ENCODE measurements at regions not wholly inside any gene's neighbourhood (a gene's known extent, or its start where the extent isn't known, plus 50 kb on each side); places are given as distances from the start of the nearest gene placed in this dataset.
"Not testable (repeated sequence)": the region's sequence is repeated elsewhere in the genome, so short reads cannot be mapped to it uniquely, and the experiment has no call there.

- no peak for DNase-seq (ENCODE audit: low read depth, low spot score)
- TF ChIP-seq EZH2 (IDR thresholded peaks at IDR 0.05) (no peak), POLR2AphosphoS5 (IDR thresholded peaks at IDR 0.05; ENCODE audit: borderline replicate concordance, low read depth, low read length) (no peak), FOXP2 (optimal IDR thresholded peaks at IDR 0.05; ENCODE audit: control extremely low read depth, extremely low read length, insufficient read depth) (no peak)
- Histone ChIP-seq H3K4me3 (no peak overlapping the region), H3K9ac (ENCODE audit: insufficient read length) (no peak overlapping the region), H3K36me3 (ENCODE audit: insufficient read depth, low read length) (no peaks in the 10 kb centered on the region), H3K9me3 (ENCODE audit: low read depth, low read length) (no peaks in the 10 kb centered on the region), H3K27ac (no peak overlapping the region)
These were observed 50.3 kb downstream of the GASK1B start for GRCh38 chr4:158122501-158122900.

GRCh38 chr4:158121161-158121579 lies 51.7 kb downstream of the GASK1B start:
- Histone ChIP-seq H3K36me3 (ENCODE audit: insufficient read depth, low read length) (no peaks in the 10 kb centered on the region), H3K9ac (ENCODE audit: insufficient read length) (no peak overlapping the region), H3K9me3 (ENCODE audit: low read depth, low read length) (no peaks in the 10 kb centered on the region), H3K27ac (no peak overlapping the region), H3K4me3 (no peak overlapping the region)
- TF ChIP-seq FOXP2 (optimal IDR thresholded peaks at IDR 0.05; ENCODE audit: control extremely low read depth, extremely low read length, insufficient read depth): no peak
- no peak for DNase-seq (ENCODE audit: low read depth, low spot score)

GRCh38 chr4:158120645-158121151 lies 52.1 kb downstream of the GASK1B start:
- H3K27ac ChIP-seq; DNase-seq (ENCODE audit: low read depth, low spot score): not testable (repeated sequence)

GRCh38 chr4:158112611-158113010 lies 60.2 kb downstream of the GASK1B start:
- TF ChIP-seq EZH2 (IDR thresholded peaks at IDR 0.05): no peak
- no peak overlapping the region for H3K9ac ChIP-seq (ENCODE audit: insufficient read length)
- no peak overlapping the region for H3K4me3 ChIP-seq
- H3K9me3 ChIP-seq (ENCODE audit: low read depth, low read length): no peaks in the 10 kb centered on the region
- no peak for DNase-seq (ENCODE audit: low read depth, low spot score)
- H3K27ac ChIP-seq: no peak overlapping the region
- no peaks in the 10 kb centered on the region for H3K36me3 ChIP-seq (ENCODE audit: insufficient read depth, low read length)

More at GRCh38 chr4:158120645-158121151, 52.1 kb downstream of the GASK1B start:
- not testable (repeated sequence) for H3K36me3 ChIP-seq (ENCODE audit: insufficient read depth, low read length); H3K4me3 ChIP-seq; H3K9me3 ChIP-seq (ENCODE audit: low read depth, low read length); H3K9ac ChIP-seq (ENCODE audit: insufficient read length)

GRCh38 chr4:158111241-158111640 lies 61.6 kb downstream of the GASK1B start:
- no peak overlapping the region for H3K4me3 ChIP-seq
- no peak for TF ChIP-seq FOXP2 (optimal IDR thresholded peaks at IDR 0.05; ENCODE audit: control extremely low read depth, extremely low read length, insufficient read depth)
- no peak for DNase-seq (ENCODE audit: low read depth, low spot score)
- H3K36me3 ChIP-seq (ENCODE audit: insufficient read depth, low read length): no peaks in the 10 kb centered on the region
- H3K27ac ChIP-seq: no peak overlapping the region
- no peaks in the 10 kb centered on the region for H3K9me3 ChIP-seq (ENCODE audit: low read depth, low read length)
- H3K9ac ChIP-seq (ENCODE audit: insufficient read length): no peak overlapping the region

- TF ChIP-seq EZH2 (IDR thresholded peaks at IDR 0.05): no peak
- Histone ChIP-seq H3K9me3 (ENCODE audit: low read depth, low read length) (no peaks in the 10 kb centered on the region), H3K27ac (no peak overlapping the region), H3K9ac (ENCODE audit: insufficient read length) (no peak overlapping the region), H3K4me3 (no peak overlapping the region), H3K36me3 (ENCODE audit: insufficient read depth, low read length) (no peaks in the 10 kb centered on the region)
- no peak for DNase-seq (ENCODE audit: low read depth, low spot score)
These were observed 69.9 kb downstream of the GASK1B start for GRCh38 chr4:158102904-158103303.

GRCh38 chr4:158099686-158100085 lies 73.1 kb downstream of the GASK1B start:
- no peak for DNase-seq (ENCODE audit: low read depth, low spot score)
- Histone ChIP-seq H3K4me3 (no peak overlapping the region), H3K9me3 (ENCODE audit: low read depth, low read length) (no peaks in the 10 kb centered on the region), H3K36me3 (ENCODE audit: insufficient read depth, low read length) (no peaks in the 10 kb centered on the region), H3K9ac (ENCODE audit: insufficient read length) (no peak overlapping the region), H3K27ac (no peak overlapping the region)
- TF ChIP-seq FOXP2 (optimal IDR thresholded peaks at IDR 0.05; ENCODE audit: control extremely low read depth, extremely low read length, insufficient read depth) (no peak), POLR2AphosphoS5 (IDR thresholded peaks at IDR 0.05; ENCODE audit: borderline replicate concordance, low read depth, low read length) (no peak), EZH2 (IDR thresholded peaks at IDR 0.05) (no peak)

- TF ChIP-seq FOXP2 (optimal IDR thresholded peaks at IDR 0.05; ENCODE audit: control extremely low read depth, extremely low read length, insufficient read depth) (no peak), EZH2 (IDR thresholded peaks at IDR 0.05) (no peak), POLR2AphosphoS5 (IDR thresholded peaks at IDR 0.05; ENCODE audit: borderline replicate concordance, low read depth, low read length) (no peak)
- no peak overlapping the region for H3K27ac ChIP-seq
- H3K36me3 ChIP-seq (ENCODE audit: insufficient read depth, low read length): no peaks in the 10 kb centered on the region
- H3K9ac ChIP-seq (ENCODE audit: insufficient read length): no peak overlapping the region
- no peak for DNase-seq (ENCODE audit: low read depth, low spot score)
- no peaks in the 10 kb centered on the region for H3K9me3 ChIP-seq (ENCODE audit: low read depth, low read length)
- no peak overlapping the region for H3K4me3 ChIP-seq
These were observed 74.0 kb downstream of the GASK1B start for GRCh38 chr4:158098802-158099201.

- DNase-seq (ENCODE audit: low read depth, low spot score): no peak
- H3K4me3 ChIP-seq: no peak overlapping the region
- no peak for TF ChIP-seq POLR2AphosphoS5 (IDR thresholded peaks at IDR 0.05; ENCODE audit: borderline replicate concordance, low read depth, low read length)
- TF ChIP-seq FOXP2 (optimal IDR thresholded peaks at IDR 0.05; ENCODE audit: control extremely low read depth, extremely low read length, insufficient read depth): no peak
- no peak for TF ChIP-seq EZH2 (IDR thresholded peaks at IDR 0.05)
- H3K27ac ChIP-seq: no peak overlapping the region
- H3K36me3 ChIP-seq (ENCODE audit: insufficient read depth, low read length): no peaks in the 10 kb centered on the region
- H3K9ac ChIP-seq (ENCODE audit: insufficient read length): no peak overlapping the region
- H3K9me3 ChIP-seq (ENCODE audit: low read depth, low read length): no peaks in the 10 kb centered on the region
These were observed 78.3 kb downstream of the GASK1B start for GRCh38 chr4:158094413-158095134.

All from SK-N-MC (cell line).